Mesothelial cell of epicardium (in vitro differentiated cells): ENCODE measurements at regions not wholly inside any gene's neighbourhood (a gene's known extent, or its start where the extent isn't known, plus 50 kb on each side); places are given as distances from the start of the nearest gene placed in this dataset.

Experiments used
- DNase-seq, 2 experiments: peaks; one replicate each; pipeline ENCODE4 v3.0.0; 2021; ENCODE audit warnings: low spot score in 2 of 2; ENCODE audit not compliant: unreplicated experiment in 2 of 2
- H3K27ac Mint-ChIP-seq: 2 replicates; pipeline ENCODE4 v1.8.0; 2021; ENCODE audit warnings: mixed read lengths
- H3K27me3 Mint-ChIP-seq: 2 replicates; pipeline ENCODE4 v1.8.0; 2021; ENCODE audit warnings: low read depth, mixed read lengths
- H3K36me3 Mint-ChIP-seq: 2 replicates; pipeline ENCODE4 v1.8.0; 2021; ENCODE audit warnings: mixed read lengths
- H3K4me1 Mint-ChIP-seq: 2 replicates; pipeline ENCODE4 v1.8.0; 2021; ENCODE audit warnings: mixed read lengths
- H3K4me3 Mint-ChIP-seq: 2 replicates; pipeline ENCODE4 v1.8.0; 2021; ENCODE audit warnings: mild to moderate bottlenecking, moderate library complexity, mixed read lengths
- H3K9me3 Mint-ChIP-seq: 2 replicates; pipeline ENCODE4 v1.8.0; 2021; ENCODE audit warnings: mixed read lengths
- CTCF ChIP-seq: fragments of 200-600 bp; sonication (generic); IDR thresholded peaks from one replicate; pipeline ENCODE4 v1.5.0; 2021; ENCODE audit warnings: antibody characterized with exemption; ENCODE audit not compliant: unreplicated experiment

DNA sequence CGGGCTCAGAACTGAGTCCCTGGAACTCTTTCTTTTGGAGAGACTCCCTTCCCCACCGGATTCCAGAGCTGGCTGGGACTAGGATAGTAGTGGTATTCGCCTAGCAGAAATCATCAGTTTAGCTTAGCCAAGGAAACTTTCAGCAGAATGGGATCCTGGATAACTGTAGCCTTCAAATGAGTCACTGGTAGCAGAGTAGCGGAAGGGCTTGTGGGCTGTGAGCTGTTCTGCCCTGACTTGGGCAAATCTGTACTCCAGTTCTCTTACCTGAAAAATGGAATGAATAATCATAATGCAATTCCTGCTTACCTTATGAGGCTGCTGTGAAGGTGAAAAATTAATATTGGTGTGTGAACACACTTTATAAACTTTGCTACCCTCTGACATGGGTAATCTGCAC lies 244.3 kb upstream of the CHD6 start:
- H3K36me3 Mint-ChIP-seq: no peaks in the 10 kb centered on the region
- no peak overlapping the region for H3K27ac Mint-ChIP-seq
- no peak for TF ChIP-seq CTCF
- H3K4me1 Mint-ChIP-seq: no peaks in the 10 kb centered on the region
- peaks cover 8% of the 10 kb centered on the region for H3K9me3 Mint-ChIP-seq
- no peak overlapping the region for H3K4me3 Mint-ChIP-seq
- no peak for DNase-seq
- peaks cover 9% of the 10 kb centered on the region for H3K27me3 Mint-ChIP-seq

DNA sequence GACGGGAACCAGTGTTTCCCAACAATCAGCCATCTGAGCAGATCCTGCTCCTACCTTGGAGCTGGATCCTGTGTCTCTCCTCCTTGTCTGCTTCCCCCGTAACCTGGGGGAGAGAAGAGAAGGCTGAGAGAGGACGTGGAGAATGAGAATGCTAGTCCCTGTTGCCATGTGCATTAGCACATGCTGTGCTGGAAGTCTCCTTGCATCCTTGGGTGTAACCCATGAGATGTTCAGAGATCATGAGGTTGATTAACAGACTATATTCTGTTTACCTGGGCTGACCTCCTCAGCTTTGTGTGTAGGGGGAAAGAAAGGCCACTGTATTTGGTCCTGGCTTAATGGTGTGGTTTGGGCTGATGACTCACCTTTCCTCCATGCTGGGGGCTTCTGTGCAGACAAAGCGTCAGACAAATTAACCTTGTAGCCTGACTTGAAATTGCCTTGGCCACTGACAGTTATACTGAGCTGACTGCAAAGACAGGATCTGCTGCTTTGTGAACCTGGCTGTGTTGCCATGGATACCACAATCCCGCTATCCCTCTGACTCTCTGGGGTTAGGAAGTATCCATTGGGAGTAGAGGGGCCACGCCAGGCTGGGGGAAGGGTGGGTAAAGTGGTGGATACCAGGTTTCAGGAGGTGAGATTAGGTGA lies 243.7 kb upstream of the CHD6 start:
- H3K9me3 Mint-ChIP-seq: peaks cover 8% of the 10 kb centered on the region

DNA sequence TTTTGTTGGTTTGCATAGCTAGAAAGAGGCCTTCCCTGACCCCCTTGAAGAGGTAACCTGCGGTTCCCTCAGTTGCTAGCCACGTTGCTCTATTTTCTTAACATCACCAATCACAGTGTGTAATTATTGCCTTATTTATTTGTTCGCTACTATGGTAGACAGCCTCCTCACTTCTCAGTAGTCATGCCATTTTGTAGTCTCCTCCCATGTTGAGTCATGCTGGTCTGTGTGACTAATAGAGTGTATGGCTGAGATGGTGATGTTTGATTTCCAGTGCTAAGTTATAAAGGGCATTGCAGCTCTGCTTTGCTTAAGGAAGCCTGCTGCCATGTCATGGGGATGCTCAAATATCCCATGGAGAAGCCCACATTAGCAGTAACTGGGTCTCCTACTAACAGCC lies 236.6 kb upstream of the CHD6 start:
- no peak overlapping the region for H3K4me3 Mint-ChIP-seq
- peaks cover 10% of the 10 kb centered on the region for H3K9me3 Mint-ChIP-seq
- TF ChIP-seq CTCF: no peak
- H3K27ac Mint-ChIP-seq: no peak overlapping the region
- H3K27me3 Mint-ChIP-seq: peaks cover 19% of the 10 kb centered on the region
- no peak for DNase-seq
- H3K36me3 Mint-ChIP-seq: no peaks in the 10 kb centered on the region
- no peaks in the 10 kb centered on the region for H3K4me1 Mint-ChIP-seq

More for the DNA sequence above, 243.7 kb upstream of the CHD6 start:
- Mint-ChIP-seq H3K36me3 (no peaks in the 10 kb centered on the region), H3K27ac (no peak overlapping the region), H3K27me3 (peaks cover 9% of the 10 kb centered on the region), H3K4me1 (no peaks in the 10 kb centered on the region), H3K4me3 (no peak overlapping the region)
- no peak for DNase-seq
- TF ChIP-seq CTCF: no peak

- Mint-ChIP-seq H3K9me3 (peaks cover 10% of the 10 kb centered on the region), H3K4me1 (no peaks in the 10 kb centered on the region), H3K27ac (no peak overlapping the region), H3K27me3 (peaks cover 18% of the 10 kb centered on the region), H3K36me3 (no peaks in the 10 kb centered on the region), H3K4me3 (no peak overlapping the region)
- no peak for TF ChIP-seq CTCF
- DNase-seq: no peak
These were observed 235.6 kb upstream of the CHD6 start for GRCh38 chr20:41853806-41854205.

DNA sequence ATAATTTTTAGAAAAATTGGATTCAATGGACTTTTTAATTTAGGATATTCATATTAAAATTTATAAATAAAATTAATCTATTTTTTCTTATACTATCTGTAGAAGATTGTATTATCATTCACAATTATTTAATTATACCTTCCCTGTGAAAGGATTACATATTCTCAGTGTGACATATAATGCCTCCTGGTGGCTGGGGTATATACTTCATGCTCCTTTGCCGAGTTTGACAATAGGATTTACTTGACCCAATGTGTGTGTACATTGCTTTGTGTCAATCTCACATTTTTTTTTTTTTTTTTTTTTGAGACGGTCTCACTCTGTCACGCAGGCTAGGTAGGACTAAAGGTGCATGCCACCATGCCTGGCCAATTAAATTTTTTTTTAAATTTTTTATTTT lies 230.0 kb upstream of the CHD6 start:
- Mint-ChIP-seq H3K4me3 (no peak overlapping the region), H3K36me3 (no peaks in the 10 kb centered on the region), H3K9me3 (no peaks in the 10 kb centered on the region), H3K27ac (no peak overlapping the region), H3K4me1 (no peaks in the 10 kb centered on the region), H3K27me3 (peaks cover 16% of the 10 kb centered on the region)
- no peak for TF ChIP-seq CTCF
- DNase-seq: no peak
